ENCODE measurements at regions not wholly inside any gene's neighbourhood (a gene's known extent, or its start where the extent isn't known, plus 50 kb on each side); places are given as distances from the start of the nearest gene placed in this dataset.

DNA sequence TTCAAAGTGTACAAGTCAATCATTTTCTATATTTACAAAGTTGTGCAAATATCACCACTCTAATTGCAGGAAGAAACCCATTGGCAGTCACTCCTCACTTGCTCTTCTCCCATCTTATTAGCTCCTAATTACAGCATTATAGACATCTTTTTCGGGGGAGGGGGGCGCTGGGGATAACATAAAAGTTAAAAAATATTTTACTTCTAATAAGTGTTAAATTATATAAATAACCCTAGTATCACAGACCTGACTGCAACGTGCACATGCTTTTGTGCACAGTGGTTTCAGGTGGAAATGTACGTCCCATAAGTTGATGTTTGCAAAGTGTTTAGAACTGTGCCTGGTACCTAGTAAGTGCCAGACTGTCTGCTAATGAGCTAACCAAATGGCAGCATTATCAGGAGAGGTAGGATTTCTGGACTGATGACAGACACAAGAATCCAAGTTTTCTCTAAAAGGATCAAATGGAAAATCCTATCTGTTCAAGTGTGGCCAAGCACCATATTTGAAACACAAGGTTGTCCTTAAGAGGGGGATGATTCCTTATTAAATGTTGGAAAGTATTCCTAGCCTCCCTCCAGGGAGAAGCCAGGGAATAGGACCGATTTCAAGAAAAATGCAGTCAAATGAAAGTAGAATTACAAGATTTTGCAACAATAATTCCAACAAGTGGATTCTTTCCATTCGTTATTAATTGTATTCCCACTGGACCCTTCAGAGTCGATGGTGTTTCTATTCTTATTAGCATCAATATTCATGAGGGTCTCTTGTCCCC is 70.0 kb downstream of the ACKR3 start:
- ChIA-PET CTCF (ENCODE audit: partially characterized antibody) (interaction anchor here (1.2 kb wide), 1 partner anchor 14 kb away, joined by 3 read pairs; no protein-coding TSS in a partner anchor), POLR2A (ENCODE audit: partially characterized antibody) (no interaction called here)
- Histone ChIP-seq H3K4me2 (ENCODE audit: insufficient read depth in 1 of 2, low read depth in 2 of 2, low read length in 2 of 2) (no peak overlapping the region), H4K91ac (replicated peaks; ENCODE audit: insufficient read length, low read length) (no peak overlapping the region), H2BK120ac (replicated peaks; ENCODE audit: low read depth, low read length) (no peak overlapping the region), H3K27me3 (replicated peaks in 1 of 4; ENCODE audit: control insufficient read depth in 3 of 4, extremely low read depth in 1 of 4, insufficient read depth in 3 of 4, low read length in 3 of 4) (no peaks in the 10 kb centered on the region), H3K23me2 (ENCODE audit: low read depth, low read length) (no peaks in the 10 kb centered on the region), H3K9me3 (ENCODE audit: insufficient read depth in 2 of 2, low read depth in 1 of 2, low read length in 1 of 2) (no peaks in the 10 kb centered on the region; a peak in 1 of 4 replicates), H2BK5ac (ENCODE audit: low read depth, low read length) (no peak overlapping the region), H3K4me3 (ENCODE audit: extremely low read depth in 1 of 4, insufficient read depth in 2 of 4, low read depth in 3 of 4, low read length in 4 of 4) (no peak overlapping the region), H2BK12ac (ENCODE audit: low read depth, low read length) (no peak overlapping the region), H2AK5ac (ENCODE audit: low read depth, low read length) (no peak overlapping the region), H3K4ac (replicated peaks; ENCODE audit: insufficient read length, low read depth, low read length) (no peak overlapping the region), H4K20me1 (replicated peaks in 1 of 2; ENCODE audit: control insufficient read depth in 1 of 2, insufficient read depth in 2 of 2, low read length in 2 of 2) (no peaks in the 10 kb centered on the region), H4K5ac (ENCODE audit: insufficient read length, low read depth, low read length) (no peak overlapping the region), H3K9ac (replicated peaks in 1 of 4; ENCODE audit: extremely low read depth in 1 of 4, low read depth in 3 of 4, low read length in 3 of 4) (no peak overlapping the region), H3K36me3 (ENCODE audit: control insufficient read depth in 2 of 4, insufficient read depth in 4 of 4, low read length in 3 of 4) (no peaks in the 10 kb centered on the region), H3K18ac (ENCODE audit: extremely low read depth, low read length) (no peak overlapping the region), H3K14ac (ENCODE audit: insufficient read length) (no peak overlapping the region), H3K23ac (ENCODE audit: insufficient read length) (no peak overlapping the region), H2BK20ac (ENCODE audit: low read length) (no peak overlapping the region), H2BK15ac (ENCODE audit: low read length) (no peak overlapping the region), H4K8ac (ENCODE audit: extremely low read depth, insufficient read depth, low read length) (no peak overlapping the region), H3K56ac (replicated peaks; ENCODE audit: insufficient read length, low read depth, low read length) (no peak overlapping the region), H2AFZ (ENCODE audit: low read length) (no peak overlapping the region), H3K27ac (ENCODE audit: low read depth, low read length) (no peak overlapping the region), H3K79me2 (ENCODE audit: control insufficient read depth in 1 of 2, insufficient read depth in 2 of 2, low read length in 2 of 2) (no peaks in the 10 kb centered on the region), H3K79me1 (ENCODE audit: low read depth, low read length) (no peaks in the 10 kb centered on the region), H3K4me1 (replicated peaks in 1 of 4; ENCODE audit: control insufficient read depth in 3 of 4, insufficient read depth in 4 of 4, low read length in 3 of 4) (peaks cover 0 to 5% (median 0%) of the 10 kb centered on the region in 4 experiments; a peak in 2 of 7 replicates)
- WGBS, 2 experiments (ENCODE audit: extremely low coverage in 1 of 2, insufficient coverage in 1 of 2, insufficient read length in 1 of 2, insufficient replicate concordance in 2 of 2, low coverage in 1 of 2, low lambda C conversion rate in 2 of 2, missing lambda C conversion rate in 1 of 2) = 89% methylated on average over 7 of the region's 7 CpGs; no CpG with 5 or more reads in 1 of the 2 experiments
- TF ChIP-seq BCL11A (IDR thresholded peaks at IDR 0.05; ENCODE audit: low read depth in 2 of 2, low read length in 2 of 2) = no peak
- TF ChIP-seq CHD1 (IDR thresholded peaks at IDR 0.05; ENCODE audit: low read depth, low read length) = no peak
- no peak for TF ChIP-seq KDM5A (IDR thresholded peaks at IDR 0.05; ENCODE audit: low read length)
- no peak for TF ChIP-seq GABPA (IDR thresholded peaks at IDR 0.05; ENCODE audit: borderline replicate concordance, insufficient read depth, low read length)
- TF ChIP-seq SAP30 (IDR thresholded peaks at IDR 0.05; ENCODE audit: insufficient read depth, insufficient replicate concordance, low read length) = no peak
- TF ChIP-seq, protein P1, sequence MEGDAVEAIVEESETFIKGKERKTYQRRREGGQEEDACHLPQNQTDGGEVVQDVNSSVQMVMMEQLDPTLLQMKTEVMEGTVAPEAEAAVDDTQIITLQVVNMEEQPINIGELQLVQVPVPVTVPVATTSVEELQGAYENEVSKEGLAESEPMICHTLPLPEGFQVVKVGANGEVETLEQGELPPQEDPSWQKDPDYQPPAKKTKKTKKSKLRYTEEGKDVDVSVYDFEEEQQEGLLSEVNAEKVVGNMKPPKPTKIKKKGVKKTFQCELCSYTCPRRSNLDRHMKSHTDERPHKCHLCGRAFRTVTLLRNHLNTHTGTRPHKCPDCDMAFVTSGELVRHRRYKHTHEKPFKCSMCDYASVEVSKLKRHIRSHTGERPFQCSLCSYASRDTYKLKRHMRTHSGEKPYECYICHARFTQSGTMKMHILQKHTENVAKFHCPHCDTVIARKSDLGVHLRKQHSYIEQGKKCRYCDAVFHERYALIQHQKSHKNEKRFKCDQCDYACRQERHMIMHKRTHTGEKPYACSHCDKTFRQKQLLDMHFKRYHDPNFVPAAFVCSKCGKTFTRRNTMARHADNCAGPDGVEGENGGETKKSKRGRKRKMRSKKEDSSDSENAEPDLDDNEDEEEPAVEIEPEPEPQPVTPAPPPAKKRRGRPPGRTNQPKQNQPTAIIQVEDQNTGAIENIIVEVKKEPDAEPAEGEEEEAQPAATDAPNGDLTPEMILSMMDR (IDR thresholded peaks at IDR 0.05; ENCODE audit: control extremely low read depth in 1 of 3, insufficient read depth in 1 of 3, low read depth in 1 of 3, low read length in 3 of 3) = no peak
- no peak for TF ChIP-seq JUN (IDR thresholded peaks at IDR 0.05; ENCODE audit: low read depth, low read length)
- no peak for TF ChIP-seq SP2 (IDR thresholded peaks at IDR 0.05; ENCODE audit: low read length)
- no peak for TF ChIP-seq SIRT6 (IDR thresholded peaks at IDR 0.05; ENCODE audit: low read length)
- FAIRE-seq (no peak), DNase-seq (ENCODE audit: low read depth in 1 of 2, low spot score in 2 of 2) (no peak)

Measured in H1 (cell line).